B cell (primary cell): ENCODE measurements at regions not wholly inside any gene's neighbourhood (a gene's known extent, or its start where the extent isn't known, plus 50 kb on each side); places are given as distances from the start of the nearest gene placed in this dataset.

Source experiments
- ATAC-seq: fragments of 200-7000 bp; cut with Tn5 transposase; one replicate; pipeline ENCODE4 v1.10.0; 2021; ENCODE audit warnings: low read depth, mild to moderate bottlenecking, moderate number of reproducible peaks, moderate library complexity
- CTCF ChIA-PET: fragments of 350-600 bp; sonication (Branson Sonifier 250); formaldehyde crosslinking; loops from one replicate; lab custom pipeline; 2021; ENCODE audit warnings: antibody characterized with exemption, inconsistent platforms; lab: Charles Lee
- POLR2A ChIA-PET: fragments of 350-600 bp; sonication (Branson Sonifier 250); formaldehyde crosslinking; loops from one replicate; lab custom pipeline; 2021; ENCODE audit warnings: antibody characterized with exemption; lab: Charles Lee
- DNase-seq: peaks from one replicate; pipeline ENCODE4 v3.0.0; 2013
- H2AFZ ChIP-seq: 2 replicates; pipeline ENCODE4 v1.6.1; 2012; ENCODE audit warnings: mild to moderate bottlenecking, low read depth, low read length; ENCODE audit not compliant: insufficient read depth, poor library complexity, severe bottlenecking
- H3K27ac ChIP-seq, 2 donors: 1 replicate in 1 of 2; 2 replicates in 1 of 2; pipeline ENCODE4 v1.5.1; 2012 to 2013; ENCODE audit warnings: low read length in 2 of 2, mild to moderate bottlenecking in 2 of 2, moderate library complexity in 1 of 2
- H3K27me3 ChIP-seq, 4 experiments: fragments of 200-600 bp in 1 of 4; sonication (generic) in 1 of 4; replicated peaks in 1 of 4; 1 replicate in 2 of 4; 2 replicates in 2 of 4; pipeline versions ENCODE4 v1.6.1 to v1.7.0; 2013 to 2016; ENCODE audit warnings: low read length in 3 of 4, mild to moderate bottlenecking in 2 of 4, mixed read lengths in 1 of 4, moderate library complexity in 1 of 4; ENCODE audit not compliant: insufficient read depth in 4 of 4, control insufficient read depth in 3 of 4; ENCODE audit errors: control extremely low read depth in 1 of 4
- H3K36me3 ChIP-seq, 2 experiments: replicated peaks in 1 of 2; 1 replicate in 1 of 2; 2 replicates in 1 of 2; pipeline versions ENCODE4 v1.6.1 to v1.7.1; 2013; ENCODE audit warnings: low read length in 1 of 2; ENCODE audit not compliant: insufficient read depth in 2 of 2, control insufficient read depth in 1 of 2; ENCODE audit errors: control extremely low read depth in 1 of 2, extremely low read depth in 1 of 2
- H3K4me1 ChIP-seq, 2 donors: fragments of 200-600 bp in 1 of 2; sonication (generic) in 1 of 2; 1 replicate in 1 of 2; 2 replicates in 1 of 2; pipeline versions ENCODE4 v1.5.1 to v1.6.1; 2013 to 2017; ENCODE audit warnings: low read length in 2 of 2; ENCODE audit not compliant: control insufficient read depth in 2 of 2, insufficient read depth in 2 of 2
- H3K4me2 ChIP-seq: replicated peaks from 2 replicates; pipeline ENCODE3; 2012; ENCODE audit warnings: mild to moderate bottlenecking, low read depth, low read length; ENCODE audit not compliant: poor library complexity, severe bottlenecking
- H3K4me3 ChIP-seq, 5 experiments: fragments of 200-600 bp in 1 of 5; sonication (generic) in 1 of 5; 1 replicate in 3 of 5; 2 replicates in 2 of 5; pipeline versions ENCODE4 v1.5.1 to v1.7.0; 2011 to 2016; ENCODE audit warnings: low read length in 4 of 5, mild to moderate bottlenecking in 4 of 5, low read depth in 2 of 5, control low read depth in 1 of 5, moderate library complexity in 1 of 5; ENCODE audit not compliant: insufficient read depth in 1 of 5; ENCODE audit errors: control extremely low read depth in 1 of 5, extremely low read depth in 1 of 5
- H3K79me2 ChIP-seq: fragments of 200-600 bp; sonication (generic); one replicate; pipeline ENCODE4 v1.6.0; 2016; ENCODE audit warnings: low read length; ENCODE audit not compliant: control insufficient read depth, insufficient read depth
- H3K9ac ChIP-seq: fragments of 200-600 bp; sonication (generic); 2 replicates; pipeline ENCODE4 v1.6.1; 2017; ENCODE audit warnings: mild to moderate bottlenecking, low read length, moderate library complexity
- H3K9me3 ChIP-seq, 3 donors: one replicate each; pipeline versions ENCODE4 v1.6.1 to v1.7.1; 2013; ENCODE audit warnings: low read length in 2 of 3; ENCODE audit not compliant: control insufficient read depth in 2 of 3, insufficient read depth in 1 of 3; ENCODE audit errors: control extremely low read depth in 1 of 3
- H4K20me1 ChIP-seq: 2 replicates; pipeline ENCODE4 v1.6.0; 2012; ENCODE audit warnings: mild to moderate bottlenecking, low read length; ENCODE audit not compliant: insufficient read depth, control insufficient read depth, poor library complexity, severe bottlenecking
- H3K27ac Mint-ChIP-seq: one replicate; pipeline ENCODE4 v1.8.0; 2021; ENCODE audit warnings: mixed read lengths
- H3K27me3 Mint-ChIP-seq: one replicate; pipeline ENCODE4 v1.8.0; 2021; ENCODE audit warnings: mixed read lengths
- H3K4me1 Mint-ChIP-seq: one replicate; pipeline ENCODE4 v1.8.0; 2021; ENCODE audit warnings: mixed read lengths
- H3K4me3 Mint-ChIP-seq: one replicate; pipeline ENCODE4 v1.8.0; 2021; ENCODE audit warnings: mixed read lengths
- H3K9me3 Mint-ChIP-seq: one replicate; pipeline ENCODE4 v1.8.0; 2022; ENCODE audit warnings: mixed read lengths; ENCODE audit not compliant: insufficient read depth
- EZH2 ChIP-seq: IDR thresholded peaks from 2 replicates; pipeline ENCODE4 v1.6.1; 2012; ENCODE audit warnings: borderline replicate concordance, low read depth, mild to moderate bottlenecking, moderate library complexity, low read length; ENCODE audit not compliant: insufficient read depth, poor library complexity, severe bottlenecking
- WGBS: methylation state at CpG from one replicate; pipeline ENCODE4 v1.1.5; 2013; ENCODE audit warnings: missing lambda C conversion rate; ENCODE audit not compliant: insufficient coverage; 5-methylcytosine and 5-hydroxymethylcytosine counted together
- intact Hi-C: fragments of 100-400 bp; cut with micrococcal nuclease; formaldehyde crosslinking; loops from one replicate; pipeline ENCODE4 v1.10.0; 2022
- TF ChIP-seq, protein P1 (sequence below): fragments of 200-600 bp; IDR thresholded peaks from one replicate; pipeline ENCODE4 v1.8.0; 2022; ENCODE audit warnings: antibody characterized with exemption, mild to moderate bottlenecking

GRCh38 chr2:9123069-9123468, 83.5 kb upstream of the ASAP2 start:
- no peaks in the 10 kb centered on the region for H3K4me1 ChIP-seq
- intact Hi-C loops = no loop called here
- peaks cover 0 to 13% (median 4%) of the 10 kb centered on the region in 3 donors for H3K9me3 ChIP-seq
- H3K4me2 ChIP-seq = no peak overlapping the region
- Mint-ChIP-seq H3K4me1 (no peaks in the 10 kb centered on the region), H3K9me3 (peaks cover 7% of the 10 kb centered on the region), H3K27me3 (peaks cover 15% of the 10 kb centered on the region), H3K27ac (no peak overlapping the region), H3K4me3 (no peak overlapping the region)
- DNase-seq (no peak), ATAC-seq (no peak)
- WGBS = 80% methylated on average over 5 of the region's 5 CpGs
- H3K4me3 ChIP-seq = no peak overlapping the region
- TF ChIP-seq, protein P1, sequence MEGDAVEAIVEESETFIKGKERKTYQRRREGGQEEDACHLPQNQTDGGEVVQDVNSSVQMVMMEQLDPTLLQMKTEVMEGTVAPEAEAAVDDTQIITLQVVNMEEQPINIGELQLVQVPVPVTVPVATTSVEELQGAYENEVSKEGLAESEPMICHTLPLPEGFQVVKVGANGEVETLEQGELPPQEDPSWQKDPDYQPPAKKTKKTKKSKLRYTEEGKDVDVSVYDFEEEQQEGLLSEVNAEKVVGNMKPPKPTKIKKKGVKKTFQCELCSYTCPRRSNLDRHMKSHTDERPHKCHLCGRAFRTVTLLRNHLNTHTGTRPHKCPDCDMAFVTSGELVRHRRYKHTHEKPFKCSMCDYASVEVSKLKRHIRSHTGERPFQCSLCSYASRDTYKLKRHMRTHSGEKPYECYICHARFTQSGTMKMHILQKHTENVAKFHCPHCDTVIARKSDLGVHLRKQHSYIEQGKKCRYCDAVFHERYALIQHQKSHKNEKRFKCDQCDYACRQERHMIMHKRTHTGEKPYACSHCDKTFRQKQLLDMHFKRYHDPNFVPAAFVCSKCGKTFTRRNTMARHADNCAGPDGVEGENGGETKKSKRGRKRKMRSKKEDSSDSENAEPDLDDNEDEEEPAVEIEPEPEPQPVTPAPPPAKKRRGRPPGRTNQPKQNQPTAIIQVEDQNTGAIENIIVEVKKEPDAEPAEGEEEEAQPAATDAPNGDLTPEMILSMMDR = no peak
- no peak for TF ChIP-seq EZH2
- no peaks in the 10 kb centered on the region for H4K20me1 ChIP-seq
- H3K79me2 ChIP-seq = no peaks in the 10 kb centered on the region
- no peaks in the 10 kb centered on the region for H3K36me3 ChIP-seq
- ChIA-PET CTCF (no interaction called here), POLR2A (no interaction called here)
- H3K27ac ChIP-seq = no peak overlapping the region
- no peak overlapping the region for H2AFZ ChIP-seq
- H3K9ac ChIP-seq = no peak overlapping the region
- H3K27me3 ChIP-seq = peaks cover 0 to 2% (median 0%) of the 10 kb centered on the region in 4 experiments

GRCh38 chr2:9122367-9122766, 84.2 kb upstream of the ASAP2 start:
- no peak overlapping the region for H3K27ac Mint-ChIP-seq
- H3K9me3 ChIP-seq = peaks cover 0 to 12% (median 4%) of the 10 kb centered on the region in 3 donors
- no peaks in the 10 kb centered on the region for H3K79me2 ChIP-seq
- H3K27me3 Mint-ChIP-seq = peaks cover 15% of the 10 kb centered on the region
- no peaks in the 10 kb centered on the region for H3K4me1 ChIP-seq
- peaks cover 0 to 2% (median 0%) of the 10 kb centered on the region in 4 experiments for H3K27me3 ChIP-seq
- ChIA-PET POLR2A (no interaction called here), CTCF (no interaction called here)
- no peaks in the 10 kb centered on the region for H3K4me1 Mint-ChIP-seq
- intact Hi-C loops = no loop called here
- no peak overlapping the region for H3K27ac ChIP-seq
- H3K4me2 ChIP-seq = no peak overlapping the region
- DNase-seq = no peak
- H3K4me3 ChIP-seq = no peak overlapping the region
- TF ChIP-seq, protein P1 = no peak
- no peak for TF ChIP-seq EZH2
- WGBS = 94% methylated on average over 4 of the region's 8 CpGs
- H3K9ac ChIP-seq = no peak overlapping the region
- no peaks in the 10 kb centered on the region for H3K36me3 ChIP-seq
- no peak overlapping the region for H2AFZ ChIP-seq
- H4K20me1 ChIP-seq = no peaks in the 10 kb centered on the region
- no peak for ATAC-seq
- no peak overlapping the region for H3K4me3 Mint-ChIP-seq
- H3K9me3 Mint-ChIP-seq = peaks cover 7% of the 10 kb centered on the region
